ENCODE measurements at regions not wholly inside any gene's neighbourhood (a gene's known extent, or its start where the extent isn't known, plus 50 kb on each side); places are given as distances from the start of the nearest gene placed in this dataset.
"Not testable (repeated sequence)": the region's sequence is repeated elsewhere in the genome, so short reads cannot be mapped to it uniquely, and the experiment has no call there.

- no peak for ATAC-seq
These were observed 338.9 kb upstream of the TECRL start for GRCh38 chr4:64747919-64748715.

GRCh38 chr4:64738240-64738639 lies 329.0 kb upstream of the TECRL start:
- no peaks in the 10 kb centered on the region for H3K27me3 ChIP-seq (ENCODE audit: low read length)
- intact Hi-C loops (cut with micrococcal nuclease), result no loop called here
- BruUV-seq (replicated peaks), result no TSS peak
- DNase-seq (peak; percentile 76), ATAC-seq (peak; percentile 40; the same call in 1 of the 2 replicates)
- no peaks in the 10 kb centered on the region for H3K36me3 ChIP-seq (ENCODE audit: low read depth, low read length)
- H3K27ac ChIP-seq (ENCODE audit: low read length), result no peak overlapping the region
- H3K4me2 ChIP-seq (ENCODE audit: low read length), result no peak overlapping the region
- TF ChIP-seq EZH2 (IDR thresholded peaks at IDR 0.05; ENCODE audit: low read length, unreplicated experiment) (no peak), CTCF (conservative IDR thresholded peaks at IDR 0.05; ENCODE audit: low read depth, low read length) (no peak), EZH2phosphoT487 (IDR thresholded peaks at IDR 0.05; ENCODE audit: borderline replicate concordance, low read length) (no peak)
- CTCF ChIA-PET, result no interaction called here
- H3K4me3 ChIP-seq (ENCODE audit: low read length), result no peak overlapping the region
- H2AFZ ChIP-seq (ENCODE audit: low read length), result no peak overlapping the region
- no peaks in the 10 kb centered on the region for H3K9me2 ChIP-seq (replicated peaks; ENCODE audit: low read length)
- no peaks in the 10 kb centered on the region for H3K9me3 ChIP-seq (ENCODE audit: low read length)
- H3F3A ChIP-seq (ENCODE audit: low read length, unreplicated experiment), result no peaks in the 10 kb centered on the region
- POLR2A ChIA-PET (ENCODE audit: unreplicated experiment), result no interaction called here
- H4K20me1 ChIP-seq (ENCODE audit: low read length), result no peaks in the 10 kb centered on the region
- H3K4me1 ChIP-seq (ENCODE audit: insufficient read depth, low read length), result no peaks in the 10 kb centered on the region
- no peak overlapping the region for H3K9ac ChIP-seq (ENCODE audit: low read length)
- no peaks in the 10 kb centered on the region for H3K79me2 ChIP-seq (ENCODE audit: low read length)

More at GRCh38 chr4:64747919-64748715, 338.9 kb upstream of the TECRL start:
- Histone ChIP-seq H3K79me2 (ENCODE audit: low read length) (no peaks in the 10 kb centered on the region), H3K9ac (ENCODE audit: low read length) (no peak overlapping the region), H3K4me2 (ENCODE audit: low read length) (no peak overlapping the region), H3K27ac (ENCODE audit: low read length) (no peak overlapping the region), H3K27me3 (ENCODE audit: low read length) (no peaks in the 10 kb centered on the region), H3K4me3 (ENCODE audit: low read length) (no peak overlapping the region), H3K4me1 (ENCODE audit: insufficient read depth, low read length) (no peaks in the 10 kb centered on the region), H3K9me2 (replicated peaks; ENCODE audit: low read length) (no peaks in the 10 kb centered on the region), H2AFZ (ENCODE audit: low read length) (no peak overlapping the region), H3K9me3 (ENCODE audit: low read length) (no peaks in the 10 kb centered on the region), H3K36me3 (ENCODE audit: low read depth, low read length) (no peaks in the 10 kb centered on the region), H4K20me1 (ENCODE audit: low read length) (no peaks in the 10 kb centered on the region), H3F3A (ENCODE audit: low read length, unreplicated experiment) (no peaks in the 10 kb centered on the region)
- BruUV-seq (replicated peaks), result no TSS peak
- TF ChIP-seq EZH2phosphoT487 (IDR thresholded peaks at IDR 0.05; ENCODE audit: borderline replicate concordance, low read length) (no peak), CTCF (conservative IDR thresholded peaks at IDR 0.05; ENCODE audit: low read depth, low read length) (no peak), EZH2 (IDR thresholded peaks at IDR 0.05; ENCODE audit: low read length, unreplicated experiment) (no peak)
- CTCF ChIA-PET, result no interaction called here
- POLR2A ChIA-PET (ENCODE audit: unreplicated experiment), result no interaction called here
- intact Hi-C loops (cut with micrococcal nuclease), result no loop called here
- DNase-seq, result no peak

DNA sequence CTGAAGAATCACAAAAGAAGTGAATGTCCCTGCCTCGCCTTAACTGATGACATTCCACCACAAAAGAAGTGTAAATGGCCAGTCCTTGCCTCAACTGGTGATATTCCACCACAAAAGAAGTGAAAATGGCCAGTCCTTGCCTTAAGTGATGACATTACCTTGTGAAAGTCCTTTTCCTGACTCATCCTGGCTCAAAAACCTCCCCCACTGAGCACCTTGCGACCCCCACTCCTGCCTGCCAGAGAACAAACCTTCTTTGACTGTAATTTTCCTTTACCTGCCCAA lies 328.5 kb upstream of the TECRL start:
- H4K20me1 ChIP-seq (ENCODE audit: low read length); H3F3A ChIP-seq (ENCODE audit: low read length, unreplicated experiment); H3K27ac ChIP-seq (ENCODE audit: low read length); POLR2A ChIA-PET (ENCODE audit: unreplicated experiment); H3K4me1 ChIP-seq (ENCODE audit: insufficient read depth, low read length); H3K9ac ChIP-seq (ENCODE audit: low read length); H2AFZ ChIP-seq (ENCODE audit: low read length); BruUV-seq (replicated peaks); H3K9me3 ChIP-seq (ENCODE audit: low read length); H3K36me3 ChIP-seq (ENCODE audit: low read depth, low read length); H3K4me2 ChIP-seq (ENCODE audit: low read length); ATAC-seq; H3K4me3 ChIP-seq (ENCODE audit: low read length); CTCF ChIA-PET; H3K27me3 ChIP-seq (ENCODE audit: low read length); intact Hi-C loops (cut with micrococcal nuclease); DNase-seq; H3K79me2 ChIP-seq (ENCODE audit: low read length); H3K9me2 ChIP-seq (replicated peaks; ENCODE audit: low read length): not testable (repeated sequence)
